ENCODE measurements at regions not wholly inside any gene's neighbourhood (a gene's known extent, or its start where the extent isn't known, plus 50 kb on each side); places are given as distances from the start of the nearest gene placed in this dataset.

- TF ChIP-seq CTCF (IDR thresholded peaks at IDR 0.05; ENCODE audit: insufficient read depth, low read length, missing control alignments) = no peak
- DNase-seq (ENCODE audit: low read depth, low spot score) = no peak
- CTCF ChIA-PET = no interaction called here
- no peak overlapping the region for H3K4me3 ChIP-seq (ENCODE audit: low read depth, low read length)
- POLR2A ChIA-PET = no interaction called here
Observed at GRCh38 chr9:88821033-88821745, 170.1 kb upstream of the S1PR3 start.

- ChIA-PET POLR2A (no interaction called here), CTCF (no interaction called here)
- TF ChIP-seq CTCF (IDR thresholded peaks at IDR 0.05; ENCODE audit: insufficient read depth, low read length, missing control alignments) = no peak
- no peak overlapping the region for H3K4me3 ChIP-seq (ENCODE audit: low read depth, low read length)
- no peak for DNase-seq (ENCODE audit: low read depth, low spot score)
Observed at GRCh38 chr9:88821746-88822106, 169.5 kb upstream of the S1PR3 start.

- no peak for TF ChIP-seq CTCF (IDR thresholded peaks at IDR 0.05; ENCODE audit: insufficient read depth, low read length, missing control alignments)
- no peak overlapping the region for H3K4me3 ChIP-seq (ENCODE audit: low read depth, low read length)
- ChIA-PET POLR2A (no interaction called here), CTCF (no interaction called here)
- DNase-seq (ENCODE audit: low read depth, low spot score) = no peak
Observed at GRCh38 chr9:88824711-88825110, 166.6 kb upstream of the S1PR3 start.

GRCh38 chr9:88826181-88826580 lies 165.1 kb upstream of the S1PR3 start:
- CTCF ChIA-PET = interaction anchor here (1.0 kb wide), 1 partner anchor 11 kb away, joined by 3 read pairs; no protein-coding TSS in a partner anchor
- no peak for TF ChIP-seq CTCF (IDR thresholded peaks at IDR 0.05; ENCODE audit: insufficient read depth, low read length, missing control alignments)
- no peak overlapping the region for H3K4me3 ChIP-seq (ENCODE audit: low read depth, low read length)
- POLR2A ChIA-PET = interaction anchor here (0.7 kb wide), 1 partner anchor 12 kb away, joined by 3 read pairs; no protein-coding TSS in a partner anchor
- DNase-seq (ENCODE audit: low read depth, low spot score) = no peak

GRCh38 chr9:88826771-88827181 lies 164.5 kb upstream of the S1PR3 start:
- POLR2A ChIA-PET = interaction anchor here (0.7 kb wide), 1 partner anchor 12 kb away, joined by 3 read pairs; no protein-coding TSS in a partner anchor
- CTCF ChIA-PET = no interaction called here

GRCh38 chr9:88828018-88828417 lies 163.2 kb upstream of the S1PR3 start:
- no peak for DNase-seq (ENCODE audit: low read depth, low spot score)
- ChIA-PET CTCF (no interaction called here), POLR2A (no interaction called here)
- no peak for TF ChIP-seq CTCF (IDR thresholded peaks at IDR 0.05; ENCODE audit: insufficient read depth, low read length, missing control alignments)
- H3K4me3 ChIP-seq (ENCODE audit: low read depth, low read length) = no peak overlapping the region

More at GRCh38 chr9:88826771-88827181, 164.5 kb upstream of the S1PR3 start:
- DNase-seq (ENCODE audit: low read depth, low spot score) = peak; percentile 67
- no peak for TF ChIP-seq CTCF (IDR thresholded peaks at IDR 0.05; ENCODE audit: insufficient read depth, low read length, missing control alignments)
- H3K4me3 ChIP-seq (ENCODE audit: low read depth, low read length) = no peak overlapping the region

Measured in AG04449 (cell line).